Hypothalamus (tissue), 51 donors: ENCODE measurements at regions not wholly inside any gene's neighbourhood (a gene's known extent, or its start where the extent isn't known, plus 50 kb on each side); places are given as distances from the start of the nearest gene placed in this dataset.

Experiments used
- DNase-seq, 51 donors: peaks; one replicate each; lab custom pipeline; 2025; lab: John Stamatoyannopoulos, UW

DNA sequence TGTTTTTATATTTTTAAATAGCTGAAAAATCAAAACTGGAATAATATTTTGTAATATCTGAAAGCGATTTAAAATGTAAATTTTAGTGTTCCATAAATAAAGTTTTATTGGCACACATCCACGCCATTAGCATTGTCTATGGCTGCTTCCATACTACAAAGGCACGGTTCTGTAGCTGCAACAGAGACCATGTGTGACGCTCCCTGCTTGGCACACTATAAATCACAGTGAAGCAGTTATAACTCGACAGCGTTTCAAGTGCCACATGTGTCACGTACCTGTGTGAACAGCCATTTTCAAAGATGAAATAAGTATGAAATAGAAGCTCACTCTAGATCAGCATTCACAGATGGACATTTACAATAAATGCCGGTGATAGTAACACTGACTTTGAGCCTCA lies 810.1 kb upstream of the WWC1 start:
- no peak for DNase-seq

DNA sequence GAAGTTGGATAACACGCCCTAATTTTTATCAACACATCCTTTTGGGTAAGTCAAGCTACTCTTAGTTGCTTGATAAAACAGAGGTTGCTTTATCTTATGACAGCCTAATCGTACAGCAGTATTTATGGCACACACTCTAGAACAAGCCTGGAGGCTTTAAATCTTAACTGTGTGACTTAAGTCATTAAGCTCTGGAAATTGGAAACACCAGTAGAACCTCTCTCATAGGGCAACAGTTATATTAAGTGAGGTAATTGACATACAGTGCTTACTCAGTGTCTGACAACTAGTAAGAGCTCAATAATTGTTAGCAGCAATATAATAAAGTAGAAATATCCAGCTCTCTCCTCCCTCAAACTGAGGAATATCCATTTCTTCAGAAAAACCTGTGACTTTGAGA lies 808.9 kb upstream of the WWC1 start:
- DNase-seq: no peak

DNA sequence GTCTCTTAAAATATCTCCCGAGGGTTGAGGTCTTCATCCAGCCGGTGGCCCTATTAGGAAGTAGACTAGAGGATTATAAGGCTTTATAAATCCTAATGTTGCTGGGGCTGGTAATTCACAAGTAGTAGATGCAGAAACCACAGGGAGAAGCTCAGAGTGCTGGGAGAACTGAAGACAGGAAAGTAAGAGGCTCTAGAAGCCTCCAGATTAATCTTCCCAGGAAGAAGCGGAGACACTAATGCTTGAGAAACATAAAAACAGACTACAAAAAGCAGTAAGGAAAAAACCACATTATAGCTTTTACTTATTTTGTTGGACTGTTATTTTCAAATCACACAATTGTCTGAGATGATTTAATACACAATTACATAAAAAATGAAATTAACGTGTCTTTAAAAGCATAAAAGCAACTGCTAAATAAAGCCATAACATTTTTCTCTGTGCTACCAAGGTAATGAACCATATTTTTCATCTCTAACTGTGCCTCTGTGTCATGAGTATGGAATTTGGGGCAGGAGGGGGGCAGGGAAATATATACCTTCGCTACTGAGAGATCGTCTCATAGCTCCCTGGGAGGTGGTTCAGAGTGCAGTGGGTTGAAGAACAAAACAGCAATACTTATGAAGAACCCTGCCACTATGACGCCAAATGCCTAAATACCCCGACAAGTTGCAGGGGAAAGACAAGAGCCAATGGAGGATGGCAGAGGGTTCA lies 806.2 kb upstream of the WWC1 start:
- DNase-seq: no peak

DNA sequence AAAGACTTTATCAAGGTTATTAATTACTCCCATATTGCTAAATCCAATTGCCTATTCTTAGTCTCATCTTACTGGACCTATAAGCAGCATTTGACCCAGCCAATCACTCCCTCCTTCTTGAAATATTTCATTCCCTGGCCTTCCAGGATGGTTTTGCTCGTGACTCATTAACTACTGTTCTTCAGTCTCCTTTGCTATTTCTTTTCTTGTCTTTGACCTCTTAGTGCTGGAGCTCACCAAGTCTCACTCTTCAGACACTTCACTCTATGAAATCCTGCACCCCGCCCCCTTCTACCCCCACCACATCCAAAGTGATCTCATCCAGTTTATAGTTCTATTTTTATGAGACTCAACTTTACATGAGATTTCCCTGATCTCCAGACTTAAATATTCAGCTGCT lies 803.1 kb upstream of the WWC1 start:
- DNase-seq: no peak

DNA sequence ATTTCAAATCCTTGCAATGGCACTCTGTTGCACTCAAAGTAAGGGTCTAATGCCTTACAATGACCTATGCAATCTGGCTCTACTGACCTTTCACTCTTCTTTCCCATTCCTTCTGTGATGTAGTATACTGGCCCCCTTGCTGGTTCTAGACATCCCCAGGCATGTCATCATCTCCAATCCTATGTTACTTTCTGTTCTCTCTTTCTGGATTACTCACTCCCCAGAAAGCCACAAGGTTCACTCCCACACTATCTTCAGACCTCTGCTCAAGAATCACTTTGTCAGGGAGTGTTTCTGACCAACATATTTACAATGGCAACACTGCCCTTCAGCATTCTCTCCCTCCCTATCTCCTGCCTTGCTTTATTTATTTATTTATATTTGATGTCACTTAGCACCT lies 802.2 kb upstream of the WWC1 start:
- no peak for DNase-seq

DNA sequence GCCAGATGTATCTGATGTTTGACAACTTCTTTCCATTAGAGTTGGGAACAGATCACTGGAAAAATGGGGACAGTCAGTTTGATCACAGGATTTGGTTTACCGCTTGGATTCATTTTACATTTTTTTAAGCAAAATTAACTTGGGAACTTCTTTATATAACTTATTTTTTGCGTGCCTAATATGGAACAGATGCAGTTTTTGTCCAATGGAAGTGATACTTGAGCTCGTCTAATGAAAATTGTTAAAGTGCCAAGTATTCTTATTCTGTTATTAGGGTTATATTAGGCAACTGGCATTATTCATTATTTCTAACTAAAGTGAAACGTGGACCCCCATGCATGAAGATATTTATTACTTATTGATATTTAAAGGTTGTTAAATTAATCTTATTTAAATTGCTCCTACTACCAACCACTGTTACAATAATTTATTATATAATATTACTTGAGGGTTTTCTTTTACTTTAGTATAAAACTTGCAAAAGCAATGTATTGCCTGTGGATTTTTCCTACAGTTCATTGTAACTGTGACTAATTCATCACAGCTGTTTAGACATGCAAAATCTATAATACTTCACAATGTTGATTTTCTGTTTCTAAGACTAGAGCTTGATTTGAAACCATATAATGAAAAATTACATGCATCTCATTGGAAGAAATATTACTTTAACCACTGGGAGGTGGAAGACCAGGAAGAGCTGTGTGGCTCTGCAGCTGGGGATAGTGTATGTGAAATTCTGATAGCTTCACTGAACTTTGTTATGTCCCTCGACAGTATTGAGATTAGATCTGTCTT lies 787.3 kb upstream of the WWC1 start:
- no peak for DNase-seq

DNA sequence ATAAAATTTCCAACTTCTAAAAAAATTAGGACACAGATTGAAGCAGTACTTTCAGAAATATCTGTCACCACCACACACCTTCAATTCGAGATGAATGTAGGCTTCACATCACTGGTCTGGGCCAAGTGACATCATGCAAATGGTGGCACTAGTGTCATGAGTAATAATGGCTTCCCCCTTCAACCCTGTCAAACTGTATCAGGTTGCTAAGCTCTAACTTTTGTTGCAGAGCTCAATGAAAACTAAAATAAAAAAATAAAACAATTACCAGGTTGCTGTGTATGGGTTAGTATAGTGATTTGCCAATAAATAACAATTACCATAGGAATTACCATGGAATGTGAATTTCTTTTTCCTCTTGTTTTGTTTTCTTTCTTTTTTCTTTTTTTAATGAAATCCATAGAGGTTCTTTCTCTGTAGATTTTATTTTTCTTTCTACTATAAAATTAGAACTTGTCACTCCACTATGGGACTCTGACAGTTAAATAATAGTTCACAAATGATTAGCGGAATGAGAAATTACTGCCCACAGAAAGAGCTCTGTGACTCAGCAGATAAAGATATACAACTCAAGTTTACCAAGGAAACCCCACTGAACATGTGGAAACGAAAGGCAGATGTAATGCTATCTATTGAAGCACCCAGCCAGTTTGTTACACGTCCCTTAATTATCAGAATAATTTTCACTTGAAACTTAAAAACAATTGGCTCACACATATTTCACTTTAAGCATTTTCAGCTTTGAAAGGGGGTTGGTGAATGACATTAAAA lies 783.8 kb upstream of the WWC1 start:
- DNase-seq: no peak

DNA sequence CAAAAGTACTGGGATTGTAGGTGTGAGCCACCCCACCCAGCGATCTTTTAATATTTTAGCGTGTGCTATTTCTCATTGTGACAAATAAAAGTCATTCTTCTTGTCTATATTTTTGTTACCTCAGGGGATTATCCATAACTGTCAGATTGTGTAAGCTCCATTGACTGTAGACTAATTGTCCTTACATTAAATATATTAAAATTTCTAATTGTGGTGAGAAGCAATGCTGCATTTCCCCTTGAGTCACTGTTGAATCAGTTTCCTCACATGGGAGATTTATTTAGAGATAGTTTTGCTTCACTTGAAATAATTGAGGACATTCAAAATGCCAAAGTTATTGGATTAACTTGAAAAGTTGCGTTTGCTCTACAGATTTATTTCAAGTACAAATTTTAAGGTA lies 782.4 kb upstream of the WWC1 start:
- DNase-seq: no peak

DNA sequence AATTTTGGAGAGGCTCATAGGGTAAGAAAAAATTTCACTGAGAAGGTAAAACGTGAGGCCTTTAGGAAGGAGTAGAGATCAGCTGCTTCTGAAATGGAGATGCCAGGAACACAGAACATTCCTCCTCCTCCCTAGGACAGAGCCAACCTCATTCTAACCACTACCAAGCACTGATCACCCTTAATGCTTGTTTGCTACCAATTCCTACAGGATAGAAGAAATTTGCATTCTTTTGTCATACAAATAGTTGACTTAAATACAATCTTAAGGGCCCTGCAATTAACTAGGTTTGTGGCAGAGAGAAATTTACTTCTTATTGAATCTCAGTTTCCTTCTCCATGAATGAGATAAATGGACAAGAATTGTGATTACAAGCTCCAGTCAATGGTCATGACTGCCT lies 780.2 kb upstream of the WWC1 start:
- DNase-seq: no peak

DNA sequence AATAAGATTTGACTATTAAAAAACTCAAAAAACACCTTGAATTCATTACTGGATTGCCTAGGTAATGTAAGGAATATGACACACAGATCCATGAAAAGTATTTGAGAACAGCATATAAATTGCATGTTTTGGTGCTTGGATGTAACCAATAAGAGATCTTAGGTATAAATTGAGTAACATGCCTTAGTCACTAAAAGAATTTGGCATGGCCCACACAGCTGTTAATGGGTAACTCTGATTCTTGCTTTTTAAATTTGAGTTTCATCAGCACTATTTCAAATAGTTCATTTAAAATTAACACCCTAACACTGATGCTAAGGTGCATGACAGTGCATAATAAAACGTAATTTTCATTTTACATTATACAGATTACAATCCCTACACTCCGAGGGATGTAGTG lies 779.3 kb upstream of the WWC1 start:
- DNase-seq: no peak

DNA sequence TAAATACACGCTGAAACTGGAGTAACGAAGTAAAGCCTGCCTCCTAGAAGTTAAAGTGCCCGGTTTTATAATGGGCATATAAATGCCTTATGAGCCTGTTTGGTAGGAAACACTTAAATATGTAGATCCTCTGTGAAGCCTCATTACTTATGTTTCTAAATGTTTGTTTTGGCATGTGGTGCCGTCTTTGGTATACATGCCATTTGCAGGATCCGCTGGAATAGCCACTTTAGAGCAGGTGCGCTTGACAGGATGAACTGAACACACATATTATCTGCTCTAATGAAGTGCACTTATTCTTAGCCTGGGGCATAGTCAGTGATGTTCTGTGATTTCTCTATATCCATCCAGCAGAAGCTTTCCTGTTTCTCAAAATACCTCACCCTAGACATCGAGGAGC lies 778.1 kb upstream of the WWC1 start:
- no peak for DNase-seq

DNA sequence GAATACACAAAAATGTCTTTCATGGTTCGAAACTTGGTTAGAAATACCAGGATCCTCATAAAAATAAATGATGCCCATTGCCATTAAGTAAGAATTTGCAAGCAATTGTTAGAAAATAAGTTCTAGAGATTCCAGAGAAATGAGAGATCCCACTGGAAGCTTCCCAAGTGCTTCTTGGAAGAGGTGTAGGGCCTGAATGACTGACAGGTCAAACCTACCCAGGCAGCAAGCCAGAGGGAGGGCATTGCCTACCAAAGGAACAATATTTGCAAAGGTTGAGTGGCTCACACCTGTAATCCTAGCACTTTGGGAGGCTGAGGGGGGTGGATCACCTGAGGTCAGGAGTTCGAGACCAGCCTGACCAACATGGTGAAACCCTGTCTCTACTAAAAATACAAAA lies 777.0 kb upstream of the WWC1 start:
- no peak for DNase-seq

DNA sequence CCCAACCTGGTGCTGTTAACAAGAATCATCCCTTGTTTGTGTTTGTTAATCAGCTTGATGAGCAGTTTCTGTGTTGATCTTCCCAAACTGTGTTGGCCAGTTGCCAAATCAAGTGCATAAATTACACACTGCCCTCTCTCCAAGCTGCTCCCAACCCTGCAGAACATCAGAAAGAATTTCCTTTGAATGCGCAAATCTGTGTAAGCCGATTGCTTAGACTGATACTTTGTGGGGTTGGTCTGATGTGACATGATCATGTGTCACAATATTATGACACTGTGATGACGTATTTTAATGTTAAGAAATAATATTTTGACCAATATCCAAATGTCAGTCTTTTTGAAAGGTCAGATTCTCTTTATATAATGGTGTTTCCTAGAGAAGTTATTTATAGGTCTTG lies 766.4 kb upstream of the WWC1 start:
- peak in 1 of 51 donors; percentile 4 for DNase-seq

DNA sequence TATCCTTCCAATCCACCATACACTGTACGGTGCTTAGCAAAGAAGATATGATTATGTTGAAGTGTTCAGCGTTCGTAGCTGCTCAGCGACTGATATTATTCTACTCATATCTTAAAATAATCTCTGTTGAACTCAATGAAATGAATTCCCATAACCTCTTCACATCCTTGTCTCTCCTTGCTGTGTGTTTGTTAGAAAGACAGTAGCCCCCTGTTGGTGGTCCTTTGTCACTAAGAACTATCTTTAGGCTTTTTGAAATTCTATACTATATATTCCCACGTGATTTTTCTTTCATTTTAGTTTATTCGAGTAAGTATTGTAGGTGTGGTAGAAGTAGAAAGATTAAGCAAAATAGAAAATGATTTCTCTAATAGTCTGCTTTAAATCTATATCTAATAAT lies 762.8 kb upstream of the WWC1 start:
- DNase-seq: no peak

DNA sequence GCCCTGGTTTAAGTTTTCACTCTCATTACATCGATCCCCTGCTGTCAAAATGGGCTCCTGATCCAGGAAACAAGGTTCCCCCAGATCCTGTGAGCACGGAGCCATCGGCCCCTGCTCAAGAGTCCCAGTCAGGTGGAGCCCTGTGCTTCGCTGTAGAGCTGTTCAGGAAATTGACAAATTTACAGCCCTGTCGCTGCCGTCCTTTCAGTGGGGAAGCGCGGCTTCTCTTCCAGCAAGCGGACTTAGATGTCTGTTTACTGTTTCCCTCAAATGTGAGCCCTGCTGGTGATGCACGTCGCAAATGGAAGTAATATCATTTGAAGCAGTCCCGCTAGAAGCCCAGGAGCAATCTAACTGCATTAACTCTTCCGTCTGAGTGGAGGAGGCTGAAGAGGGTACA lies 760.9 kb upstream of the WWC1 start:
- DNase-seq: peak in 1 of 51 donors; percentile 4

DNA sequence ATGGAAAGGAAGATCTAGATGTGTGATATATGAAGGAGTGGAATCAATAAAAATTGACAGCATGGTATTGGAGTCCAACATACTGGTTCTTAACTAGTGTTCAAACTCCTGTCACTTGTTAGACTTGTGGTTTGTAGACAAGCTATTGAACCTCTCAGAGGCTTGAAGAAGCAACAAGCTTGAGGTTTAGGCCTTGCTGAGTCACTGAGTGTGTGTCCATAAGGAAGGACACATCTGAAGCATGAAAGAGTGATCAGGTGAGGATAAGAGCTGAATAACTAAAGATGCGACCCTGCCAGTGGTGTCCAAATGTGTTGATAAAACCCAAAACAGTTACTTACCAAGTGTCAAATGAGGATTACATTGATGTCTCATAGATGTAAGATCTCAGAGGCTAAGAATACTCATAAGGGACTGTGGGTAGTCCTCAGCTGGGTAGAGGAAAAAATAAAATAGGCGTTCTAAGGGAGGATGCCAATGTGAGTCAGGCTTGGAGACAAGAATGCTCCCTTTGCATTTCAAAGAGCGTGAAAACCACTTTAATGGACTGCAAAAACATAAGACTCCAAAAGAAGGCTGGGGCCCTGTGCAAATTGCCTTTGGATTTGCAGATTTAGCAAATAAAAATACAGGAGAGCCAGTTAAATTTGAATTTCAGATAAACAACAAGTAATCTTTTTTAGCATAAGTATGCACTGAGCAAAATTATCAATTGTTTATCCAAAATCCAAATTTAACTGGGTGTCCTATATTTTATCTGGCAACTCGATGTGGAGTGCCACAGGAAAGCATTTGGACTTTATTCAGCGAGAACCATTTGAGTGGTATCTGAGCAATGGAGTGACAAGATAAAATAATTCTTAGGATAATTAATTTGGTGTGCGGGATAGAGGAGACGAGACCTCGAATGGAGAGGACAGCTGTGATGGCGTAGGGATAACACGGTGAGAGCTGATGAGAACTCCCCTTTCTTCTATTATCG lies 757.3 kb upstream of the WWC1 start:
- no peak for DNase-seq

DNA sequence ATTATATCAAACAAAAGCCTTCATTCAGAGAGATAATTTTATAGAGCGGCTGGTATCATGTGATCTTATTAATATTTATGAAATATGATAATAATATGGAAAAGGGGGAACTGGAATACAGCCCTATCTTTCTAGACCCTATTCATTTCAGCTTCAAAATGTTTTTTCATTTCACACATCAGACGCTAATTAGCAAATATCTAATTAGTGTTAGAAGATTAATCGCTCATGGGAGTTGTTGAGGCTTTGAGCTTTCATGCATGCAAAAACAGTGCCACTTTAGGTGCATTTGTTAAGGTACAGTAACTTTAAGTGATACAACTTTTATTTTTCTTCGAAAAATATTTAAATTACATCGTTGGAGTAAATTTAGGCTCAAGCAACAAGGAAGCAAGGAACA lies 751.7 kb upstream of the WWC1 start:
- DNase-seq: no peak

DNA sequence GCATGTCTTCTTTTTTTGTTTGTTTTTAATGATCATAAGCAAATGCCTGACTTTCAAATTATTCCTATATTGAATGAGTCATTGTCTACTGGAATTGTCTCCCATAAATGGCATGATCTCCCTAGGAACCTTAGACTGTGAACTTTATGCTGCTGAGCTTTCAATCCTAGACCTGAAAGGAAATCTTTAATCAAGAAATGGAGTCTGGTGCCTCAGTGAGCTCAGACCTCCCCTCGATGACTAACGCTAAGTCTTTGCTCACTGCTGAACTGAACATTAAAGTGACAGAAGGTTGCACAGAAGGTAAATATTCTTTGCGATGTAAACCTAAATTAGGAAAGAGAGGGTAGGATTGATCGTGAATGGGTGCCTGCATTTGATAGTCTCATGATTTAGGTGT lies 745.2 kb upstream of the WWC1 start:
- DNase-seq: no peak

DNA sequence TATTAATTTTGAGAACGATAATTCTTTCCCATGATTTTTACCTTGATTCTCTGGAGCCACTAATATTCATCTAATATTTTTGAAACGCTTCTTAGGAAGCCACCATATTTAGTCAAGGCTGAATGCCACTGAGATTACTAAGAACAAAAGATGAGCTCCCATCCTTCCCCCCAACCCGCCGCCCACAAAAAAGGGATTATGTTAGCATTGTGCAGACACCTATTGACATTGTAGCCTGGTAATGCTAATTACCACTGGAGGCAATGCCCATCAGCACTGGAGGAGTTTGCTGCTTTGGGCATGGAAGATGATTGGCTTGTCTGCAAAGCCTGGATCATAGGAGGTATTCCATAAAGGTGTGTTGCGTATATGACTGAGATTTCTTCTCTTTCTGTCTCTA lies 739.1 kb upstream of the WWC1 start:
- no peak for DNase-seq

DNA sequence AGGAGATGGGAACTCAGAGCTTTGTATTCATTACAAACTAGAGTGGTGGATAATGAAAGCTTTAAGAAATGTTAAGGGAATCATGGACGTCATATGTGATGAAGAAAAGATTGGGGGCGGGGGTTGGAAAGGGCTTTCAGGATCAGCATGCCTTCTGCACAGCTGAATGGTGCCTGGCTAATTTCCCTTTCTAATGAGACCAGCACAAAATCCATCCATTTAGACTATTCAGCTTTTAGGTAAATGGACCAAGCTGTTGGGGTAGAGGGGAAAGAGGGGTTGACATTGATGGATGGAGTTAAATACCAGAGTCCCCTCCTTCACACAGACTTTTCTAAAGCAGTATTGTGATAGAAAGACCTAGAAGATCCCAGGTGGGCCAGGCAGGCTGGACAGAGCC lies 737.9 kb upstream of the WWC1 start:
- DNase-seq: no peak
